Progenitor cell of endocrine pancreas (in vitro differentiated cells): ENCODE measurements at regions not wholly inside any gene's neighbourhood (a gene's known extent, or its start where the extent isn't known, plus 50 kb on each side); places are given as distances from the start of the nearest gene placed in this dataset.

Experiments
- DNase-seq: peaks from one replicate; pipeline ENCODE4 v3.0.0; 2021; ENCODE audit warnings: low spot score; ENCODE audit not compliant: unreplicated experiment
- H3K27ac Mint-ChIP-seq: 2 replicates; pipeline ENCODE4 v1.8.0; 2021; ENCODE audit warnings: mild to moderate bottlenecking, moderate library complexity, mixed read lengths
- H3K27me3 Mint-ChIP-seq: 2 replicates; pipeline ENCODE4 v1.8.0; 2021; ENCODE audit warnings: mixed read lengths
- H3K36me3 Mint-ChIP-seq: 2 replicates; pipeline ENCODE4 v1.8.0; 2022; ENCODE audit warnings: mixed read lengths; ENCODE audit not compliant: insufficient read depth
- H3K4me1 Mint-ChIP-seq: 2 replicates; pipeline ENCODE4 v1.8.0; 2021; ENCODE audit warnings: low read depth, mixed read lengths
- H3K4me3 Mint-ChIP-seq: 2 replicates; pipeline ENCODE4 v1.8.0; 2021; ENCODE audit warnings: low read depth, mild to moderate bottlenecking, moderate library complexity, mixed read lengths
- H3K9me3 Mint-ChIP-seq: 2 replicates; pipeline ENCODE4 v1.8.0; 2021; ENCODE audit warnings: low read depth, mixed read lengths
- CTCF ChIP-seq: fragments of 200-600 bp; sonication (generic); IDR thresholded peaks from one replicate; pipeline ENCODE4 v1.5.0; 2021; ENCODE audit warnings: antibody characterized with exemption, mild to moderate bottlenecking; ENCODE audit not compliant: unreplicated experiment

- Mint-ChIP-seq H3K36me3 (no peaks in the 10 kb centered on the region), H3K4me1 (peaks cover 18% of the 10 kb centered on the region), H3K27me3 (peaks cover 74% of the 10 kb centered on the region), H3K4me3 (no peak overlapping the region), H3K27ac (no peak overlapping the region), H3K9me3 (peaks cover 7% of the 10 kb centered on the region)
- no peak for TF ChIP-seq CTCF
- DNase-seq, result no peak
These were observed 171.2 kb downstream of the C1D start for GRCh38 chr2:67891642-67892041.

DNA sequence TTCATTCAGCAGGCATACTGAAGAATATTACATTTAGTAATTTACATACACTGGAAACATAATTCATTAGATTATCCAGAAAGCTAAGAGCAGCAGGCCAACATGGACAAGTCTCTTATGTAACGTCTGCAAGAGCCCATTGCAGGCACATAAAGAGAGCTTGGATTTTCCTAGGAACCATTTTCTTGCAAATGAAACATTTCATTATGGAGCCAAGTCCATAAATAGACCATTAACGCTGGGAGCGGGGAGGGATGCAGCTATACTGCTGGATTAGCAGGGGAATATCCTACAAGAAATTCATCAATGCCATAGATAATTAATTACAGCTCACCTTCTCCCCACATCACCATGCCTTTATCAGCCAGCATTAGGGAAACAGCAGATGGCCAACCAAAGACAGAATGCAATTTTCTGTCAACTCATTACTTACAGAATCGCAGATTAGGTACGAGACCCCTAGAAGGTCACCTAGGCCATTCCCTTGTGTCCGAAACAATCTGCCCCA, 170.4 kb downstream of the C1D start:
- DNase-seq, result no peak
- no peak for TF ChIP-seq CTCF
- H3K4me3 Mint-ChIP-seq, result no peak overlapping the region
- H3K9me3 Mint-ChIP-seq, result peaks cover 7% of the 10 kb centered on the region
- no peaks in the 10 kb centered on the region for H3K36me3 Mint-ChIP-seq
- peaks cover 72% of the 10 kb centered on the region for H3K27me3 Mint-ChIP-seq
- H3K4me1 Mint-ChIP-seq, result peaks cover 18% of the 10 kb centered on the region
- H3K27ac Mint-ChIP-seq, result no peak overlapping the region

DNA sequence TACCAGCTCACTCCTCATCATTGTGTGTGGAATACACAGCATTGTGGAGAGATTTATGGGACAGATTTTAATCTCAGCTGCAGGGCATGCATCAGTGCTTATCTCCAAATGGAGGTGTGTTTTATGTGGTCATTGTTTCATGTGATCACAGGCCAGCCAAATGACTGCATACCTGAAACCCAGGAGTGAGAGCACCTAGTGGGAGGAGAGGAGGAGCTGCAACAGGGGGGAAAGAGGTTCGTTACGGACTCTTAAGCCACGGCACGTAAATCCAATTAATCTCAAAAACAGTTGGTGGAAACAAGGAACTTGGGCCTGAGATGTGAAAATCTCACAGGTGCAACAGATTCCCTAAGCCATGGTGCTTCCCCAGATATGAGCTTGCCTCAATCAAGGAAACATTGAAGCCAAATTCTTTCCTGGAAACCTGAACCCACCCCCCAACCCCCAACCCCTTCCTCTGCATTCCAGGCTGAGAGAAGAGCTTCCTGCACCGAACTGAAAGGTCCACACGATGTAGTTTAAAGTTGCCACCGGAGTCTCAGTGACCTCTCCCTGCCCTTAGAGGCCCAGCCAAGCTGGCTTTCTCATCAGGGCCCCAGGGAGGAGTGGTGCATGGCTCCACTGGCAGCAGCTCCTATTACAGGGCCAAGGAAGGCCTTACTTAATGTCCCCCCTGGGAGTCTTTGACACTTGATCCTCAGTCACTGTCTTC, 167.4 kb downstream of the C1D start:
- DNase-seq, result no peak
- Mint-ChIP-seq H3K27me3 (peaks cover 62% of the 10 kb centered on the region), H3K36me3 (no peaks in the 10 kb centered on the region), H3K27ac (peak overlapping the region; percentile 62), H3K4me1 (peaks cover 18% of the 10 kb centered on the region), H3K4me3 (no peak overlapping the region), H3K9me3 (peaks cover 7% of the 10 kb centered on the region)
- no peak for TF ChIP-seq CTCF

- Mint-ChIP-seq H3K4me1 (peaks cover 18% of the 10 kb centered on the region), H3K9me3 (peaks cover 12% of the 10 kb centered on the region), H3K36me3 (no peaks in the 10 kb centered on the region), H3K27me3 (peaks cover 57% of the 10 kb centered on the region), H3K27ac (no peak overlapping the region), H3K4me3 (no peak overlapping the region)
- no peak for TF ChIP-seq CTCF
- DNase-seq, result no peak
These were observed 166.7 kb downstream of the C1D start for GRCh38 chr2:67896076-67896475.

GRCh38 chr2:67896476-67896875, 166.3 kb downstream of the C1D start:
- no peaks in the 10 kb centered on the region for H3K36me3 Mint-ChIP-seq
- no peak overlapping the region for H3K27ac Mint-ChIP-seq
- H3K4me3 Mint-ChIP-seq, result no peak overlapping the region
- TF ChIP-seq CTCF, result no peak
- DNase-seq, result no peak
- peaks cover 16% of the 10 kb centered on the region for H3K4me1 Mint-ChIP-seq
- H3K27me3 Mint-ChIP-seq, result peaks cover 56% of the 10 kb centered on the region
- peaks cover 15% of the 10 kb centered on the region for H3K9me3 Mint-ChIP-seq
